ENCODE measurements at regions not wholly inside any gene's neighbourhood (a gene's known extent, or its start where the extent isn't known, plus 50 kb on each side); places are given as distances from the start of the nearest gene placed in this dataset.

- Histone ChIP-seq H3K36me3 (replicated peaks; ENCODE audit: low read depth, low read length) (no peaks in the 10 kb centered on the region), H3K4me1 (ENCODE audit: low read length) (no peaks in the 10 kb centered on the region), H2AFZ (ENCODE audit: low read depth, low read length) (no peak overlapping the region), H4K20me1 (ENCODE audit: insufficient read depth, low read length) (no peaks in the 10 kb centered on the region), H3K27ac (ENCODE audit: low read length) (no peak overlapping the region), H3K4me2 (ENCODE audit: low read length) (no peak overlapping the region), H3K4me3 (ENCODE audit: low read length) (no peak overlapping the region), H3K9ac (ENCODE audit: low read length) (no peak overlapping the region), H3K79me2 (ENCODE audit: low read length) (no peaks in the 10 kb centered on the region), H3K27me3 (ENCODE audit: low read depth, low read length) (no peaks in the 10 kb centered on the region), H3K9me3 (ENCODE audit: insufficient read depth, low read length) (no peaks in the 10 kb centered on the region)
- TF ChIP-seq EZH2phosphoT487 (IDR thresholded peaks at IDR 0.05; ENCODE audit: low read depth) (no peak), CTCF (IDR thresholded peaks at IDR 0.05; ENCODE audit: low read depth, low read length) (no peak)
These were observed 162.9 kb upstream of the SIX2 start for GRCh38 chr2:45172142-45172541.

GRCh38 chr2:45171136-45171501 is 161.9 kb upstream of the SIX2 start:
- Histone ChIP-seq H3K27me3 (ENCODE audit: low read depth, low read length) (0 out of 2 replicates have a peak, but pooled peaks cover 4% of the 10 kb centered on the region), H3K27ac (ENCODE audit: low read length) (no peak overlapping the region), H2AFZ (ENCODE audit: low read depth, low read length) (no peak overlapping the region)

GRCh38 chr2:45170191-45171135 is 161.2 kb upstream of the SIX2 start:
- Histone ChIP-seq H3K9ac (ENCODE audit: low read length) (no peak overlapping the region), H3K36me3 (replicated peaks; ENCODE audit: low read depth, low read length) (no peaks in the 10 kb centered on the region), H3K79me2 (ENCODE audit: low read length) (no peaks in the 10 kb centered on the region), H3K9me3 (ENCODE audit: insufficient read depth, low read length) (no peaks in the 10 kb centered on the region), H3K27ac (ENCODE audit: low read length) (no peak overlapping the region), H3K4me1 (ENCODE audit: low read length) (no peaks in the 10 kb centered on the region), H3K4me2 (ENCODE audit: low read length) (no peak overlapping the region), H2AFZ (ENCODE audit: low read depth, low read length) (no peak overlapping the region), H4K20me1 (ENCODE audit: insufficient read depth, low read length) (no peaks in the 10 kb centered on the region), H3K27me3 (ENCODE audit: low read depth, low read length) (0 out of 2 replicates have a peak, but pooled peaks cover 6% of the 10 kb centered on the region), H3K4me3 (ENCODE audit: low read length) (no peak overlapping the region)
- TF ChIP-seq EZH2phosphoT487 (IDR thresholded peaks at IDR 0.05; ENCODE audit: low read depth) (no peak), CTCF (IDR thresholded peaks at IDR 0.05; ENCODE audit: low read depth, low read length) (no peak)

More at GRCh38 chr2:45171136-45171501, 161.9 kb upstream of the SIX2 start:
- Histone ChIP-seq H3K4me1 (ENCODE audit: low read length) (no peaks in the 10 kb centered on the region), H4K20me1 (ENCODE audit: insufficient read depth, low read length) (no peaks in the 10 kb centered on the region), H3K4me2 (ENCODE audit: low read length) (no peak overlapping the region), H3K4me3 (ENCODE audit: low read length) (no peak overlapping the region), H3K79me2 (ENCODE audit: low read length) (no peaks in the 10 kb centered on the region), H3K9ac (ENCODE audit: low read length) (no peak overlapping the region), H3K9me3 (ENCODE audit: insufficient read depth, low read length) (no peaks in the 10 kb centered on the region), H3K36me3 (replicated peaks; ENCODE audit: low read depth, low read length) (no peaks in the 10 kb centered on the region)
- TF ChIP-seq EZH2phosphoT487 (IDR thresholded peaks at IDR 0.05; ENCODE audit: low read depth) (no peak), CTCF (IDR thresholded peaks at IDR 0.05; ENCODE audit: low read depth, low read length) (no peak)

- 0 out of 2 replicates have a peak, but pooled peaks cover 7% of the 10 kb centered on the region for H3K27me3 ChIP-seq (ENCODE audit: low read depth, low read length)
- TF ChIP-seq CTCF (IDR thresholded peaks at IDR 0.05; ENCODE audit: low read depth, low read length) (no peak), EZH2phosphoT487 (IDR thresholded peaks at IDR 0.05; ENCODE audit: low read depth) (no peak)
- H3K9me3 ChIP-seq (ENCODE audit: insufficient read depth, low read length) = no peaks in the 10 kb centered on the region
- H3K79me2 ChIP-seq (ENCODE audit: low read length) = no peaks in the 10 kb centered on the region
- no peak overlapping the region for H3K9ac ChIP-seq (ENCODE audit: low read length)
- H3K27ac ChIP-seq (ENCODE audit: low read length) = no peak overlapping the region
- H3K4me1 ChIP-seq (ENCODE audit: low read length) = no peaks in the 10 kb centered on the region
- H2AFZ ChIP-seq (ENCODE audit: low read depth, low read length) = no peak overlapping the region
- no peaks in the 10 kb centered on the region for H3K36me3 ChIP-seq (replicated peaks; ENCODE audit: low read depth, low read length)
- no peak overlapping the region for H3K4me3 ChIP-seq (ENCODE audit: low read length)
- no peaks in the 10 kb centered on the region for H4K20me1 ChIP-seq (ENCODE audit: insufficient read depth, low read length)
- H3K4me2 ChIP-seq (ENCODE audit: low read length) = no peak overlapping the region
These were observed 160.3 kb upstream of the SIX2 start for GRCh38 chr2:45169339-45170190.
